Stimulated activated naive B cell treated with anti-CD40 and anti-IgM and Interleukin-4, amounts not matched to agents 10 μg/mL and 1 μg/mL and 100 μg/mL, for 72 hours (primary cell): ENCODE measurements at regions not wholly inside any gene's neighbourhood (a gene's known extent, or its start where the extent isn't known, plus 50 kb on each side); places are given as distances from the start of the nearest gene placed in this dataset.

Experiments
- ATAC-seq, 2 donors: fragments of 150-1000 bp; cut with Tn5 transposase; replicated peaks; 2 replicates each; pipeline ENCODE4 v1.10.0; 2021; ENCODE audit warnings: moderate library complexity in 1 of 2
- DNase-seq: peaks from one replicate; pipeline ENCODE4 v3.0.0; 2021
- H3K27ac Mint-ChIP-seq: one replicate; pipeline ENCODE4 v1.8.0; 2022; ENCODE audit warnings: mild to moderate bottlenecking, mixed read lengths
- H3K27me3 Mint-ChIP-seq, 2 donors: one replicate each; pipeline ENCODE4 v1.8.0; 2022; ENCODE audit warnings: mixed read lengths in 2 of 2
- H3K36me3 Mint-ChIP-seq, 2 donors: one replicate each; pipeline ENCODE4 v1.8.0; 2022; ENCODE audit warnings: mixed read lengths in 2 of 2, mild to moderate bottlenecking in 1 of 2
- H3K4me1 Mint-ChIP-seq, 2 donors: one replicate each; pipeline ENCODE4 v1.8.0; 2022; ENCODE audit warnings: mixed read lengths in 2 of 2, mild to moderate bottlenecking in 1 of 2
- H3K4me3 Mint-ChIP-seq, 2 donors: one replicate each; pipeline ENCODE4 v1.8.0; 2022; ENCODE audit warnings: mild to moderate bottlenecking in 2 of 2, mixed read lengths in 2 of 2, moderate library complexity in 1 of 2
- H3K9me3 Mint-ChIP-seq, 2 donors: one replicate each; pipeline ENCODE4 v1.8.0; 2022; ENCODE audit warnings: mixed read lengths in 2 of 2, mild to moderate bottlenecking in 1 of 2

DNA sequence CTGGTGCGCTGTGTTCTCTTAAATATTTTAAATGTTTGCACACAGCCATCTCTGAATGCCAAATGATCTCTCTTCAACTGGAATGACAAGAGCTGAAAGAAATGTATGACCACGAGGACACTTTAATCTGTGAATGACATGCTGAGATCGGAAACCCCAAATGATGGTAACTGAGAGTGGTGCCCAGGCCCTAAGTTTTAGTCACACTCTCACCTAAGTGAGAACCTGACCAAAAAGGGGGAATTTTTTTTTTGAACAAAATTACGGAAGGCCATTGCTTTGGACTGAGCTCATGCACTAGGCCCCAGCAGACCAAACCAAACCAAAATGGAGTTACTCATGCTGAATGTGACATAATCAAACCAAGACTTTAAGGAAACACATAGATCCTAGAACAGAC, 167.1 kb upstream of the TUT7 start:
- DNase-seq (no peak), ATAC-seq (no peak)
- Mint-ChIP-seq H3K9me3 (peaks cover 0 to 1% of the 10 kb centered on the region in 2 donors), H3K27ac (no peak overlapping the region), H3K4me1 (no peaks in the 10 kb centered on the region), H3K27me3 (peaks cover 1 to 3% of the 10 kb centered on the region in 2 donors), H3K36me3 (no peaks in the 10 kb centered on the region), H3K4me3 (no peak overlapping the region)

DNA sequence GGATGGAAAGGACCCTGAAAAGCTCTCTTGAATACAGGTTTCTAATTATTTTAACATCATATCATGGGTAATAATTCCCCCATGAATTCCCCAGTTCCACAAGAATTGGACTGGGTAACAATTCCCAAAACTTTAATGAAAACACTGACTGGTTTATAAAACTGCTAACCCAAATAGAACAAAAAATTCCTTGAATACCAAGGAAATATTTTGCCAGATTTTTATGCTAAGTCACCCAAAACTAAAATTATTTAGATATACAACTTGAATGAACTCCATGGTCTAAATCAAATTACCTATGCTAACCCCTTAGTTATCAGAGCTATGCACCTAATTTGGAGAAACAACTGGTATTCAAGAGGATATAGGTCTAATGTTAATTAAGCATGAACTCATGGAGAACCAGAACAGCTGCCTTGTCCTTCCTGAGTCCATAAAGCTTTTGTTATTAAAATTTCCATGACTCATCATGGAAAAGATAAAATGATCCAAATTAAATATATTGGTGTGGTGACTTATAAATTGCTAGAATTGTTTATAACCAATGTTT, 164.9 kb upstream of the TUT7 start:
- Mint-ChIP-seq H3K4me3 (no peak overlapping the region), H3K27ac (no peak overlapping the region)

DNA sequence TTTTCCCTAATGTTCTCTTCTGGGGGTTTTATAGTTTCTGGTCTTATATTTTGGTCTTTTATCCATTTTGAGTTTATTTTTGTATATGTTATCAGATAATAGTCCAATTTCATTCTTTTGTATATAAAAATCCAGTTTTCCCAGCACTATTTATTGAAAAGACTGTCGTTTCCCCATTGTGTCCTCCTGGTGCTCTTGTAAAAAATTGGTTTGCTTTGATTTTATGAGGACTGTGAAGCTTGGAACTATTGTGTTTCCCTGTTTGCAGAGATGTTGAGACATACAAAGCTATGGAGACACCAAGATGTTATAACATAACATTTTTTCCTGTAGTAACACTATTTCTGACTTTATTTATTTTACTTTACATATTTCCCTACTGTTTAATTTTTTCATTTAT, 163.3 kb upstream of the TUT7 start:
- Mint-ChIP-seq H3K9me3 (peaks cover 0 to 1% of the 10 kb centered on the region in 2 donors), H3K4me1 (no peaks in the 10 kb centered on the region), H3K27me3 (peaks cover 3 to 6% of the 10 kb centered on the region in 2 donors), H3K4me3 (no peak overlapping the region), H3K27ac (no peak overlapping the region), H3K36me3 (no peaks in the 10 kb centered on the region)
- DNase-seq: no peak
- ATAC-seq: no peak

More for the DNA sequence above, 164.9 kb upstream of the TUT7 start:
- no peaks in the 10 kb centered on the region for H3K36me3 Mint-ChIP-seq
- H3K4me1 Mint-ChIP-seq: no peaks in the 10 kb centered on the region
- peaks cover 0 to 1% of the 10 kb centered on the region in 2 donors for H3K9me3 Mint-ChIP-seq
- H3K27me3 Mint-ChIP-seq: peaks cover 3 to 6% of the 10 kb centered on the region in 2 donors
- DNase-seq: no peak
- no peak for ATAC-seq

DNA sequence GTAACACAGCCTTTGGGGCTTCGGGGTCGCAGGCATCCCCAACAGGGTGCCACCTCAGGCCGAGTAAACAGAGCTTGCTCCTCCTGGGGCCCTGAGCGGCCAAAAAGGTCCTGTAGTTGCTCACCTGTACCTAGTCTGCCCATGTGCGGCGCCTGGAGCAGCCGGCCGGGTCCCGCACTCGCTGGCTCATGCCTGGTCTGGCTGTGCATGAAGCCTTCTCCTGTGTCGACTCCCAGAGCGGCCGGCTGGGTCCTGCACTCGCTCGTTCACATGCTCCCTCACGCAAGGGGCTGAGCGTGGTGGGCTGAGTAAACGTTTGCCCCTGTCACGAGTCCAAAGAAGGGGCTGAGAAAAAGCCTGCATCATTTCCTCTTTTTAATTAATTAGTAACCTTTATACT, 162.4 kb upstream of the TUT7 start:
- no peak overlapping the region for H3K27ac Mint-ChIP-seq
- H3K4me3 Mint-ChIP-seq: no peak overlapping the region
- no peaks in the 10 kb centered on the region for H3K4me1 Mint-ChIP-seq
- DNase-seq (no peak), ATAC-seq (no peak)
- H3K36me3 Mint-ChIP-seq: no peaks in the 10 kb centered on the region
- H3K9me3 Mint-ChIP-seq: peaks cover 0 to 1% of the 10 kb centered on the region in 2 donors
- H3K27me3 Mint-ChIP-seq: peaks cover 3 to 6% of the 10 kb centered on the region in 2 donors

DNA sequence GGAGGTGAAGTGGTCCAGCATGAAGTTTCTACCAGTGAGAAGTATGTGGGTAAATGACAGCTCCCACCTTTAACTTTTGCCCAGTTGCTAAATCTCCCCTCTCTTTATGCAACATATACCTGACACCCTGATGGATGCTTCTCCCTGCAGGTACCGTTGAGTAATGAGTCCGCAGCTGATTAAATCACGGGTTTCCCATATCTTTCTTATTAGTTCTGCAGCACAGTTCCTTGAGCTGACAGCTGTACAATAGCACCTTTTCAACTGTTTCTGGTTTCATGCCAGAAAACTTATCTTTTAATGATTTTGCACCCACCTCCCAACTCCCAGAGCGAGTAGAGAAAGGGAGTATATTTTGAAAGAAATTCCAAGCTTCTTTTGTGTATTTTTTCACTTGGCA, 161.0 kb upstream of the TUT7 start:
- no peaks in the 10 kb centered on the region for H3K36me3 Mint-ChIP-seq
- ATAC-seq: no peak
- peaks cover 0 to 1% of the 10 kb centered on the region in 2 donors for H3K9me3 Mint-ChIP-seq

DNA sequence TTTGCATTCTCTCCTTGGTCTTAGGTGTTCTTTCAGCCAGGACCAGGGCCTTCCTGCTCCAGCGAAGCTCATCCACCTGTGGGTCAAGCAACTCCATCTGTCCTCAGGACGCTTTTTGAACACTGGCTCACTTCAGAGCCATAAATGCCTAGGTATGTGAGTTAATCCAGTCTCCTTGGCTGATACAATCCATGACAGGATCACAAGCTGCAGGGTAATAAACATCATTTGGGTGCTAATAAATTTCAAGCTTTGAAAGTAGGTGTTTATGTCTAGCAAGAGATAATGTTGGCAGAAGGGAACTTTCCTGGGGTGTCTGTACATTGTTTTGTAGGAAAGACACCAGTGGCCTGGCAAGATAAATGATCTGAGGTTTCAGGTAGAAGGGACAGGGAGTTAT, 159.2 kb upstream of the TUT7 start:
- Mint-ChIP-seq H3K27ac (no peak overlapping the region), H3K36me3 (no peaks in the 10 kb centered on the region), H3K27me3 (peaks cover 0 to 6% of the 10 kb centered on the region in 2 donors), H3K9me3 (peaks cover 0 to 1% of the 10 kb centered on the region in 2 donors), H3K4me3 (no peak overlapping the region), H3K4me1 (peaks cover 0 to 2% of the 10 kb centered on the region in 2 donors)
- ATAC-seq (no peak), DNase-seq (no peak)

More for the DNA sequence above, 161.0 kb upstream of the TUT7 start:
- Mint-ChIP-seq H3K27me3 (peaks cover 0 to 6% of the 10 kb centered on the region in 2 donors), H3K27ac (no peak overlapping the region), H3K4me3 (no peak overlapping the region), H3K4me1 (no peaks in the 10 kb centered on the region)
- DNase-seq: no peak

DNA sequence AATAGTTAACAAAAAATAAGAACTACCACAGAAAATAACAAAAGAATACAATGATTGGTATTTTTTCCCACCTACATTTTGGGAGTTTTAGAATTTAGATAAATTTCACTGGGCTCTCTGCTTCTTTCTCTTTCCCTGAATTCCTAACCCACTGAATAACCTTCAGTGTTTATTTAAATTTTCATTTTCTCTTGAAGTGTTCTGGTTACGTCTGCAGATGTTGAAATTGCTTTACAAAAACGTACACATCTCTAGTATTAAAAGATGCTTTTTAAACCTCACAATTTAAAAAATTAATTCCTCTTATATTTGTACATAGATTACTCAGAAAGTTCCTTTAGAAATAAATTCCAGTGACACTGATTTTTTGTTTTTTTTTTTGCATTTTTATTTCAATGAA, 158.7 kb upstream of the TUT7 start:
- no peak overlapping the region for H3K27ac Mint-ChIP-seq
- peaks cover 0 to 1% of the 10 kb centered on the region in 2 donors for H3K9me3 Mint-ChIP-seq
- ATAC-seq: no peak
- peaks cover 0 to 2% of the 10 kb centered on the region in 2 donors for H3K4me1 Mint-ChIP-seq
- no peak for DNase-seq
- H3K4me3 Mint-ChIP-seq: no peak overlapping the region
- peaks cover 0 to 6% of the 10 kb centered on the region in 2 donors for H3K27me3 Mint-ChIP-seq
- H3K36me3 Mint-ChIP-seq: no peaks in the 10 kb centered on the region

DNA sequence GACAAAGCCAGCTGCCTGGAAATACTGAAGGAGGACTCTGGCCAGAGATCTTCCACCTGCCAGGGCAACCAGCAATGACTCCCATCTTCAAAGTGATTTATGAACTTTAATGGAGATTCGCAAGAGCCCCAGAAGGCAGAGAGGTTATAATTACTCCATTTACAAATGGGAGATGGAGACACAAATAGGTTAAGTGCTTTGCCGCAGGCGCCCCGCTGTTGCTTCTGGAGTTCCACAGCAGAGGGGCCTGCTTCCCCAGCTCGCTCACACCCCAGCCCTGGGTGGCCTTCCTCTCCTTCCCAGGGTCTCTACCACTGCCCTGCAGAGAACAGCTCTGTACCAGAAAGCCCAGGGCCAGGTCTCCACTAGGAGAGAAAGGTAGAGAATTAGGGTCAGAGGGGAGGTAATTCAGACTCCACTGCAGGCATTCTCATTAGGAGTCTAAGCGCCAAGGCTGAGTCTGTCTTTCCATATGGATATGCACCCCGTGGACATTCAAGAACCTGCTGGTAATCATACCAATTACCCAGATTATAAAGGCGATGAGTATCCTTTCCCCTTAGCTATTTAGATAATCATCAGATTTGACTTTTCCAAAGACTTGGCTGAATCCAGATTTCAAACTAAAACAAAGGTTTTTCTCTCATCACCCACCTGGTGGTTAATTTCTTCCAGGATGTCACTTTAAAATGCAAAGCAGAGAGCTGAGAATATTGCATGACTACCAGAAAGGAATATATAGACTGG, 157.6 kb upstream of the TUT7 start:
- ATAC-seq (no peak), DNase-seq (no peak)
- no peak overlapping the region for H3K4me3 Mint-ChIP-seq
- peaks cover 0 to 2% of the 10 kb centered on the region in 2 donors for H3K4me1 Mint-ChIP-seq
- H3K9me3 Mint-ChIP-seq: no peaks in the 10 kb centered on the region
- no peaks in the 10 kb centered on the region for H3K36me3 Mint-ChIP-seq
- no peak overlapping the region for H3K27ac Mint-ChIP-seq
- peaks cover 0 to 6% of the 10 kb centered on the region in 2 donors for H3K27me3 Mint-ChIP-seq

DNA sequence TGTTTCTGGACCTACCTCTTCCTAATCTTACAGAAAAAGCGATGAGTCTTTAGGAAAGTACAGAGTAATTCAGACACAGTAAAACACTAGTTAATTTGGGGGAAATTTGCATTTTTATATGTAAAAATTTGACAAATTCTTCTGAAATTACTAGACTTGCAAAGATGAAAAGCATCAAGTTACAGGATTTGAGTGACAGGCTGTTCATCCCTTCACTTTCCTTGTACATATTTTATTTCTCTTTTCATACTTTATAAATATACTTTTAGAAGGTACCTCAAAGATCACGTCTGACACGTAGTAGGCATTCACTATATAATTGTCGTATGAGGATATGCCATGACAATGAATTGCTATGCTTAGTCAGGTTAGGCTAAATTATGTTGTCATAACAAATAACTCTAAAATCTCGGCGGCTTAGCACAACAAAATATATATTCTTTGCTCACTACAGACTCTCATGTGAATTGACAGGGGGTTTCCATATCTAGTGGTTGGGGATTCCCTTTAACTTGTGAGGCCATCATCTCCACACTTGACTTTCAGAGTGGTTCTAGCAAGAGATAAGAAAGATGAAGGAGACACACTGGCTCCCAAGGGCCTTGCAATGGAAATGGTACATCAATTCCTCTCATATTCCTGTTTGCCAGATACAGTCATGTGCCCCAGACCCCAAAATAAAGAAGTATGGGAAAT, 154.1 kb upstream of the TUT7 start:
- Mint-ChIP-seq H3K36me3 (no peaks in the 10 kb centered on the region), H3K4me3 (no peak overlapping the region), H3K27ac (no peak overlapping the region), H3K4me1 (peaks cover 0 to 2% of the 10 kb centered on the region in 2 donors), H3K27me3 (peaks cover 0 to 5% of the 10 kb centered on the region in 2 donors), H3K9me3 (no peaks in the 10 kb centered on the region)
- ATAC-seq: peak in 1 of 2 donors; percentile 61
- no peak for DNase-seq

DNA sequence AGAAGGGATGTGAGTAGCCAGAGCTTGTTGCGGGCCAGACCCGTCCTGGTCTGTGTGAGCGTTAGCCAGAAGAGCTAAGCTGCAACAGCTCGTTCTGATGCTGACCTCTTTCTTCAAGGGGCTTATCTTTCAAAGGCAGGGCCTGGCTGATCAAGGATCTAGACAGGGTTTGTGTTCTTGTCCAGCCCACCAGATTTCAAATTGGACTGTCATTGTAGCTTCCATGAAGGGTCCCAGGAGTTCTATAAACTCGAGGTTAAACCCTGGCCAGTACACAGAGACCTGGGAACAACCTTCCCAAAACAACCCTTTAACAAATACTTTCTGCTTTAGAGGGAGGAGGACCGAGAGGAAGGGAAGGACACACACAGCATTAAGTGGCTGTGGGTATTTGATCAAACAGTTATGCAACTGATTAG, 153.0 kb upstream of the TUT7 start:
- Mint-ChIP-seq H3K36me3 (no peaks in the 10 kb centered on the region), H3K4me3 (no peak overlapping the region), H3K9me3 (no peaks in the 10 kb centered on the region), H3K27ac (no peak overlapping the region), H3K27me3 (peaks cover 0 to 9% of the 10 kb centered on the region in 2 donors), H3K4me1 (peaks cover 0 to 2% of the 10 kb centered on the region in 2 donors)
- DNase-seq (no peak), ATAC-seq (no peak)

DNA sequence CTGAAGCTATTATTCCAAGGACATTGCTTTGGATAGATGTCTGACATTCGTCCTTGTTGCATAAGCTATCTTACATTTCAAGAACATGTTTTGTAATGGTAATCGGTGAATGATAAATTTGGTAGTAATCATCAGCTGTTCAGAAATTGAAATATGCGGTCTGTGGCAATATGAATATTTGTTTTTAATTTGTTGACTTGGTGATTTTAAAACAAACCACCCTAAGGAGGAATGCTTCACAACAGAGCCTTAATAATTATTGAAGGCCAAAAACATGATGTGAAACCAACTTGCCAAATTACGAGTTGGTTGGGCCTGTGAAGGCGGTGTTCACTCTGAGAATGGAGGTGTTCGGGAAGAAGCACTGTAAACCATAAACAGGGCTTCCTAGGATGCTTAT, 149.7 kb upstream of the TUT7 start:
- H3K27ac Mint-ChIP-seq: no peak overlapping the region
- no peaks in the 10 kb centered on the region for H3K36me3 Mint-ChIP-seq
- no peaks in the 10 kb centered on the region for H3K9me3 Mint-ChIP-seq
- DNase-seq: no peak
- H3K4me3 Mint-ChIP-seq: no peak overlapping the region
- peaks cover 0 to 22% of the 10 kb centered on the region in 2 donors for H3K27me3 Mint-ChIP-seq
- ATAC-seq: no peak
- H3K4me1 Mint-ChIP-seq: peaks cover 0 to 2% of the 10 kb centered on the region in 2 donors

DNA sequence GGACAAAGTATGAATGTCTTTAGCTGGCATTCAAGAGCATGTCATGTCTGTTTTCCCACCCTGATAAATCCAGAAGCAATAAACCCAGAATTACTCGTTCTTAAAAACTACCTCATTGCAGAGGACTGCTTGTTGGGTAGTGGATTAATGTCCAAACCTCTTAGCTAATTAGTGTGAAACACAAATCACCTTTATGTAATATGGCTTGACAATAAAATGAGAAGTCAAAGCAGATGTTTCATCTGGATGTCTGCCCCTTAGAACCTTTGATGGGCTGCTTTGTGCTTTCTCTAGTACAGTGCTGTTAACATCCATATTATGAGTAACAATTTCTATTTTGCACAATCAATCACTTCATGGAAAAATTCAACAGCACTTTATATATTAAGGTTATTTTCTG, 149.1 kb upstream of the TUT7 start:
- Mint-ChIP-seq H3K4me3 (no peak overlapping the region), H3K4me1 (no peaks in the 10 kb centered on the region), H3K27me3 (peaks cover 0 to 28% of the 10 kb centered on the region in 2 donors), H3K9me3 (no peaks in the 10 kb centered on the region), H3K27ac (no peak overlapping the region), H3K36me3 (no peaks in the 10 kb centered on the region)
- DNase-seq (no peak), ATAC-seq (no peak)

DNA sequence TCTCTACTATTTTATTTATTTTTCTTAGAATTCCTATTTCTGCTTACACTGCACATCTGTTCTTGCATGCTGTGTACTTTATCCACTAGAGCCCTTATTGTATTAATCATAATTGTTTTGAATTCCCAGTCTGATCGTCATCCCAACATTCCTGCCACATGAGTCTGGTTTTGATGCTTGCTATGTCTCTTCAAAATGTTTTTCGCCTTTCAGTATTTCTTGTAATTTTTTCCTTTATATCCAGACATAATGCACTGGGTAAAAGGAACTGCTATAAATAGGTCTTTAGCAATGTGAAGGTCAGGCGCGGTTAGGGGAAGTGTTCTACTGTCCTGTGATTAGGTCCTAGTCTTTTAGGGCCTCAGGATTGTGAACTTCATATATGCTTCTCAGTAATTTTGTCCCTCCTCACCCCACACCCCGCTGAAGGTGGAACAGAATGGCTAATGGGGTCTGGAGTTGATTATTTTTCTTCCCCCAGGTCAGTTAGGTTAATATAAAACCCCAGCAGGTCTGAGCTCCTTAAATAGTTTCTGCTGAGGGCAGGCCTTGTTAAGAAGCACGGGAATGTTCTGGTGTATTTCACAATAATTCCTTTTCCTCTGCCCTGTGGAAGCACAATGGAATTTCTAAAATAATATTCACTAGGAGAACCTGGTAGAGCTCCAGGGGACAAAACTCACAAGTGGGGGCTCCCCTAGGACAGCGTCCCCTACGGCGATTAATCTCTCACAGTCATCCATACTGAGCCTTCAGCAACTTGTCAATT, 146.6 kb upstream of the TUT7 start:
- Mint-ChIP-seq H3K4me1 (no peaks in the 10 kb centered on the region), H3K27ac (no peak overlapping the region), H3K27me3 (peaks cover 0 to 31% of the 10 kb centered on the region in 2 donors), H3K4me3 (no peak overlapping the region), H3K9me3 (peaks cover 0 to 2% of the 10 kb centered on the region in 2 donors), H3K36me3 (no peaks in the 10 kb centered on the region)
- ATAC-seq: no peak
- DNase-seq: no peak

DNA sequence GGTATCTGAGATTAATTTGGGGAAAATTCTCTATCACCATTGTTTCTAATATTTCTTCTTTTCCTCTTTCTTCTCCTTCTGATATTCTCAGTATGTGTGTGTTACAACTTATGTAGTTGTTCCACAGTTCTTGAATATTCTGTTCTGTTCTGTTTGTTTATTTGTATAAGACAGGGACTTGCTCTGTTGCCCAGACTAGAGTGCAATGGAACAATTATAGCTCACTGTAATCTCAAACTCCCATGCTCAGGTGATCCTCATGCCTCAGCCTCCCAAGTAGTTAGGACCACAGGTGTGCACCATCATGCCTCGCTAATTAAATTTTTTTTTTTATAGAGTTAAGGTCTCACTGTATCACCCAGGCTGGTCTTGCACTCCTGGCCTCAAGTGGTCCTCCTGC, 145.8 kb upstream of the TUT7 start:
- Mint-ChIP-seq H3K9me3 (peaks cover 0 to 2% of the 10 kb centered on the region in 2 donors), H3K4me1 (no peaks in the 10 kb centered on the region), H3K36me3 (no peaks in the 10 kb centered on the region), H3K27me3 (peaks cover 0 to 35% of the 10 kb centered on the region in 2 donors), H3K27ac (no peak overlapping the region), H3K4me3 (no peak overlapping the region)
- ATAC-seq (no peak), DNase-seq (no peak)
